Suprapubic skin (tissue), 3 donors: ENCODE measurements at regions not wholly inside any gene's neighbourhood (a gene's known extent, or its start where the extent isn't known, plus 50 kb on each side); places are given as distances from the start of the nearest gene placed in this dataset.

Experiments
- POLR2A ChIP-seq, 2 donors: fragments of 450-650 bp; IDR thresholded peaks; one replicate each; pipeline ENCODE4 v1.6.1; 2017; ENCODE audit warnings: antibody characterized with exemption in 2 of 2, mild to moderate bottlenecking in 2 of 2, moderate library complexity in 2 of 2
- TF ChIP-seq, protein P1 (sequence below), 2 donors: fragments of 200-600 bp in 1 of 2; fragments of 450-650 bp in 1 of 2; sonication (generic) in 1 of 2; IDR thresholded peaks; one replicate each; pipeline ENCODE4 v1.5.1; 2016 to 2019; ENCODE audit warnings: antibody characterized with exemption in 2 of 2, mild to moderate bottlenecking in 1 of 2, moderate library complexity in 1 of 2

DNA sequence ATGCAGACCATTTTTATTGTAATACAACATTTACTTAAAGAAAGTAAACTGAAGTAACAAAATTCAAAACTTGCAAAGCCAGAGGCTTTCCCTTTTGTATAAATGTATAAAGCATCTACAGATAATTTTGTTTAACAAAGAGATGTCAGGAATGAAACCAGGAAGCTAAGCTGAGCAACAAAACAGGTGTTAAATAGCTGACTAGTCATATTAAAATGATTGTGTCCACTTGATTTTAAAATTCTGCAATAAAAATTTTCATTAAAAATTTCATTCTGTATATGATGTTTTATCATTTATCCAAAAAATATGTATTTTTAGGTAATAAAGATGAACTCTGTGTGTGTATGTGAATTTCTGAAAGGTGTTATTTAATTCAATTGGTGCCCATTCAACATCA is 72.0 kb upstream of the TRAM1L1 start:
- TF ChIP-seq, protein P1, sequence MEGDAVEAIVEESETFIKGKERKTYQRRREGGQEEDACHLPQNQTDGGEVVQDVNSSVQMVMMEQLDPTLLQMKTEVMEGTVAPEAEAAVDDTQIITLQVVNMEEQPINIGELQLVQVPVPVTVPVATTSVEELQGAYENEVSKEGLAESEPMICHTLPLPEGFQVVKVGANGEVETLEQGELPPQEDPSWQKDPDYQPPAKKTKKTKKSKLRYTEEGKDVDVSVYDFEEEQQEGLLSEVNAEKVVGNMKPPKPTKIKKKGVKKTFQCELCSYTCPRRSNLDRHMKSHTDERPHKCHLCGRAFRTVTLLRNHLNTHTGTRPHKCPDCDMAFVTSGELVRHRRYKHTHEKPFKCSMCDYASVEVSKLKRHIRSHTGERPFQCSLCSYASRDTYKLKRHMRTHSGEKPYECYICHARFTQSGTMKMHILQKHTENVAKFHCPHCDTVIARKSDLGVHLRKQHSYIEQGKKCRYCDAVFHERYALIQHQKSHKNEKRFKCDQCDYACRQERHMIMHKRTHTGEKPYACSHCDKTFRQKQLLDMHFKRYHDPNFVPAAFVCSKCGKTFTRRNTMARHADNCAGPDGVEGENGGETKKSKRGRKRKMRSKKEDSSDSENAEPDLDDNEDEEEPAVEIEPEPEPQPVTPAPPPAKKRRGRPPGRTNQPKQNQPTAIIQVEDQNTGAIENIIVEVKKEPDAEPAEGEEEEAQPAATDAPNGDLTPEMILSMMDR (IDR thresholded peaks at IDR 0.05), result no peak
- no peak for TF ChIP-seq POLR2A (IDR thresholded peaks at IDR 0.05)
